Chondrocyte (in vitro differentiated cells): ENCODE measurements at regions not wholly inside any gene's neighbourhood (a gene's known extent, or its start where the extent isn't known, plus 50 kb on each side); places are given as distances from the start of the nearest gene placed in this dataset.

Experiments
- DNase-seq: peaks from one replicate; pipeline ENCODE4 v3.0.0; 2021; ENCODE audit warnings: mixed read lengths, low spot score
- H3K27ac Mint-ChIP-seq: one replicate; pipeline ENCODE4 v1.8.0; 2021; ENCODE audit warnings: mild to moderate bottlenecking, moderate library complexity, mixed read lengths; ENCODE audit not compliant: unreplicated experiment
- H3K27me3 Mint-ChIP-seq: 2 replicates; pipeline ENCODE4 v1.8.0; 2021; ENCODE audit warnings: low read depth, mixed read lengths
- H3K36me3 Mint-ChIP-seq: 2 replicates; pipeline ENCODE4 v1.8.0; 2021; ENCODE audit warnings: low read depth, mixed read lengths
- H3K4me1 Mint-ChIP-seq: 2 replicates; pipeline ENCODE4 v1.8.0; 2021; ENCODE audit warnings: low read depth, mild to moderate bottlenecking, mixed read lengths
- H3K4me3 Mint-ChIP-seq: one replicate; pipeline ENCODE4 v1.8.0; 2021; ENCODE audit warnings: mild to moderate bottlenecking, moderate library complexity, mixed read lengths; ENCODE audit not compliant: unreplicated experiment
- H3K9me3 Mint-ChIP-seq: 2 replicates; pipeline ENCODE4 v1.8.0; 2021; ENCODE audit warnings: low read depth, mixed read lengths
- TF ChIP-seq, protein P1 (sequence below): fragments of 200-600 bp; sonication (generic); IDR thresholded peaks from 2 replicates; pipeline ENCODE4 v1.5.0; 2021; ENCODE audit warnings: antibody characterized with exemption, mild to moderate bottlenecking, moderate library complexity

DNA sequence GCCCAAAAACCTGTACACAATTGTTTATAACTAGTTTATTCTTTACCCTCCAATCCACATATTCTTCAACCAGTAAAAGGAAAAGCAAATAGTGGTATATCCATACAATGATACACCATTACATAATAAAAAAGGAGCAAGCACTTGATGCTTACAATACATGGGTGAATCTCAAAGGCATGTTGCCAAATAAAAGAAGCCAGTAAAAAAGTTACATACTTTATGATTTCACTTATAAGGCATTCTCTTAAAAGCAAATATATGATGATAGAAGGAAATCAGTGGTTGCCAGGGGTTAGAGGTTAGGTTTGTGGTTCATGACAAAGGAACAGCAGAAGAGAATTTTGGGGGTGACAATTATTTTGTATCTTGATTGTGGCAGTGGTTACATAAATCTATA, 896.1 kb upstream of the LCORL start:
- TF ChIP-seq, protein P1, sequence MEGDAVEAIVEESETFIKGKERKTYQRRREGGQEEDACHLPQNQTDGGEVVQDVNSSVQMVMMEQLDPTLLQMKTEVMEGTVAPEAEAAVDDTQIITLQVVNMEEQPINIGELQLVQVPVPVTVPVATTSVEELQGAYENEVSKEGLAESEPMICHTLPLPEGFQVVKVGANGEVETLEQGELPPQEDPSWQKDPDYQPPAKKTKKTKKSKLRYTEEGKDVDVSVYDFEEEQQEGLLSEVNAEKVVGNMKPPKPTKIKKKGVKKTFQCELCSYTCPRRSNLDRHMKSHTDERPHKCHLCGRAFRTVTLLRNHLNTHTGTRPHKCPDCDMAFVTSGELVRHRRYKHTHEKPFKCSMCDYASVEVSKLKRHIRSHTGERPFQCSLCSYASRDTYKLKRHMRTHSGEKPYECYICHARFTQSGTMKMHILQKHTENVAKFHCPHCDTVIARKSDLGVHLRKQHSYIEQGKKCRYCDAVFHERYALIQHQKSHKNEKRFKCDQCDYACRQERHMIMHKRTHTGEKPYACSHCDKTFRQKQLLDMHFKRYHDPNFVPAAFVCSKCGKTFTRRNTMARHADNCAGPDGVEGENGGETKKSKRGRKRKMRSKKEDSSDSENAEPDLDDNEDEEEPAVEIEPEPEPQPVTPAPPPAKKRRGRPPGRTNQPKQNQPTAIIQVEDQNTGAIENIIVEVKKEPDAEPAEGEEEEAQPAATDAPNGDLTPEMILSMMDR, result no peak
- Mint-ChIP-seq H3K36me3 (no peaks in the 10 kb centered on the region), H3K9me3 (peaks cover 7% of the 10 kb centered on the region), H3K4me3 (no peak overlapping the region), H3K27ac (no peak overlapping the region), H3K27me3 (no peaks in the 10 kb centered on the region), H3K4me1 (peaks cover 11% of the 10 kb centered on the region)
- DNase-seq, result no peak

DNA sequence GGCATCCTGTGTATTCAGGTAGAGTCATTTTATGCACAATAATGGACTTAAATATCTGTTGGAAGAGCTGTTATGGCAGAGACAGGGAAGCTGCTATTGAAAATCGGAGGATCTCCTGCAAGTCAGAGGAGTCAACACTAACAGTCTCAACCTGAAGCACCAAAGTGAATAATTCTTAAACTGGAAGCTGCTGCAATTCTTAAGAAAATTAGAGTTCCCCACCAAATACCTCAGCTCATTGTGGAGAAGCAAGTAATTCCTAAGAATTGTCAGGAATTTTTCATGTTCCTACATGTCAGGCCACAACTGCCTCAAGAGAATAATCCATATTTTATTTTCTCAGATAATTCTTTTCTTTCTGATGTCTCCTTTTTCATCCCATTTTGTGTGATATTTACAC, 892.6 kb upstream of the LCORL start:
- Mint-ChIP-seq H3K4me3 (no peak overlapping the region), H3K4me1 (peaks cover 11% of the 10 kb centered on the region), H3K36me3 (peaks cover 4% of the 10 kb centered on the region), H3K27ac (no peak overlapping the region), H3K9me3 (peaks cover 22% of the 10 kb centered on the region), H3K27me3 (no peaks in the 10 kb centered on the region)
- DNase-seq, result no peak
- TF ChIP-seq, protein P1, result no peak

DNA sequence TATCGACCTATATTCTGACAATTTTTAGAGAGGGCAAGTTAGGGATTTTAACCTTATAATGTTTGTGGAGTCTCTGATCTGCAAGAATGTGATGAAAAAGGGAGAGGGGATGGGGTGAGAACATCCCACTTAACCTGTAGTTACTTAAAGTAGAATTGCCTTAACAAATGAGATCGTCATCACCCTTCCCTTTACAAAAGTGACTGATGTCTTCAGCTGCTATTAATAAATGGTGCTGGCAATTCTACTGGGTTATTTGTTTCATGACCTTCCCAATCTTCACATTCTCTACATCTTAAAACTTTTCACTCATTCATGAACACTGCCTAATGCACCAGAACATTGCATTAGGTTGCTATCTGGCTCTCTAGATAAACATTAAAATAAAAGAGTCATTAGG, 873.4 kb upstream of the LCORL start:
- DNase-seq, result no peak
- TF ChIP-seq, protein P1, result no peak
- H3K27me3 Mint-ChIP-seq, result no peaks in the 10 kb centered on the region
- no peaks in the 10 kb centered on the region for H3K36me3 Mint-ChIP-seq
- H3K4me3 Mint-ChIP-seq, result no peak overlapping the region
- no peak overlapping the region for H3K27ac Mint-ChIP-seq
- H3K9me3 Mint-ChIP-seq, result no peaks in the 10 kb centered on the region
- H3K4me1 Mint-ChIP-seq, result no peaks in the 10 kb centered on the region

DNA sequence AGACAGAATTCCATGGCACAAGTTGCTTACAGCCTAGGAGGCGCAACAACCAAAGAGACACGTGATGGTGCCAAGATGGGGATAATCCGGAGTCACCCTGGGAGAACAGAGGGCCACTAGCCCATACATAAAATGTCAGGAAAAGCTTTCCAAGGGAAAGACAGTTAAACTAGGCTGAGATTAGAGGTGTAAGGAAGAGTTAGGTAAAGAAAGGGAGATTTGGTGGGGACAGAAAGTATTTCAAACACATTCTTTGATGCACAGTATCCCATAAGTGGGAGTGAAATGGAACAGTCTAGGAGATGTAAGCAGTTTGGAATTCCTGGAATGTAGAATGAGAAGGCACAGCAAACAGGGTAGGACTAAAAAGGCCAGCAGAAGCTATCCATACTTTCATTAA, 860.9 kb upstream of the LCORL start:
- Mint-ChIP-seq H3K4me1 (peaks cover 15% of the 10 kb centered on the region), H3K4me3 (peak overlapping the region; percentile 37), H3K36me3 (no peaks in the 10 kb centered on the region), H3K9me3 (peaks cover 5% of the 10 kb centered on the region), H3K27me3 (no peaks in the 10 kb centered on the region), H3K27ac (peak overlapping the region; percentile 94)
- DNase-seq, result no peak
- TF ChIP-seq, protein P1, result peak; percentile 19

DNA sequence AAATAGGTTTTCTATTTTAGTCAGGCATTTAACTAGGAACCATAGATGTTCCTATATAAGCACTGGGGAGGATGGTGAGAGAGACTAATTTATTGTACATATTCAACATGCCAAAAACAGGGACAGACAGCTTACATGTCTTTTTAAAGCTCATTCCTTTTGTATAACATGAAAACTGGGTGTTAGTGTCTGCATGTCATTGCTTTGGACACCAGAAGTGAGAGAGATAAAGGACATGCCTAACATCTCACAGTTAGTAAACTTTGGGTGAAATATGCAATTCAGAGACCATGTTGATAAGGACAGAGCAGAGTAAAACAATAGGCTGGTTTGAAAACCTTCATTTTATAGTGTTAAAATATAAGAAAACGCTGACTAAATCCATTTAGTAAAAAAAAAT, 860.0 kb upstream of the LCORL start:
- no peaks in the 10 kb centered on the region for H3K36me3 Mint-ChIP-seq
- H3K9me3 Mint-ChIP-seq, result peaks cover 5% of the 10 kb centered on the region
- H3K4me1 Mint-ChIP-seq, result peaks cover 15% of the 10 kb centered on the region
- H3K4me3 Mint-ChIP-seq, result no peak overlapping the region
- no peaks in the 10 kb centered on the region for H3K27me3 Mint-ChIP-seq
- DNase-seq, result no peak
- TF ChIP-seq, protein P1, result no peak
- no peak overlapping the region for H3K27ac Mint-ChIP-seq
